ENCODE measurements at regions not wholly inside any gene's neighbourhood (a gene's known extent, or its start where the extent isn't known, plus 50 kb on each side); places are given as distances from the start of the nearest gene placed in this dataset.

- Histone ChIP-seq H3K36me3 (ENCODE audit: insufficient read depth) (no peaks in the 10 kb centered on the region), H4K20me1 (replicated peaks; ENCODE audit: insufficient read depth) (no peaks in the 10 kb centered on the region), H3K79me2 (replicated peaks; ENCODE audit: insufficient read depth) (no peaks in the 10 kb centered on the region), H3K27me3 (ENCODE audit: insufficient read depth) (no peaks in the 10 kb centered on the region), H3K27ac (ENCODE audit: low read depth) (no peak overlapping the region), H3F3A (replicated peaks; ENCODE audit: low read depth) (no peaks in the 10 kb centered on the region), H2AFZ (no peak overlapping the region), H3K4me3 (no peak overlapping the region), H3K4me2 (no peak overlapping the region), H3K4me1 (ENCODE audit: insufficient read depth) (no peaks in the 10 kb centered on the region), H3K9me2 (ENCODE audit: insufficient read depth) (0 out of 2 replicates have a peak, but pooled peaks cover 2% of the 10 kb centered on the region)
- H3K4me1 Mint-ChIP-seq, result no peaks in the 10 kb centered on the region
- no peaks in the 10 kb centered on the region for H3K36me3 Mint-ChIP-seq (ENCODE audit: low read depth)
- no peak for TF ChIP-seq POLR2AphosphoS5 (IDR thresholded peaks at IDR 0.05; ENCODE audit: low read depth)
- TF ChIP-seq ZNF114 (CRISPR knock-in tag; IDR thresholded peaks at IDR 0.05), result no peak
- no peak for TF ChIP-seq EZH2phosphoT487 (IDR thresholded peaks at IDR 0.05; ENCODE audit: unreplicated experiment)
- TF ChIP-seq ETS1 (IDR thresholded peaks at IDR 0.05), result no peak
- TF ChIP-seq ZNF331 (CRISPR knock-in tag; IDR thresholded peaks at IDR 0.05; ENCODE audit: low read depth), result no peak
- TF ChIP-seq CTCF (conservative IDR thresholded peaks at IDR 0.05; ENCODE audit: low read depth in 2 of 2), result no peak
- TF ChIP-seq NANOG (IDR thresholded peaks at IDR 0.05; ENCODE audit: borderline replicate concordance), result no peak
- TF ChIP-seq STAT1 (IDR thresholded peaks at IDR 0.05; ENCODE audit: unreplicated experiment), result no peak
- no peak for TF ChIP-seq REST (IDR thresholded peaks at IDR 0.05; ENCODE audit: unreplicated experiment)
- TF ChIP-seq CREB1 (CRISPR knock-in tag; IDR thresholded peaks at IDR 0.05; ENCODE audit: low read depth), result no peak
- TF ChIP-seq EZH2 (IDR thresholded peaks at IDR 0.05; ENCODE audit: low read depth, unreplicated experiment), result no peak
- TF ChIP-seq JUNB (IDR thresholded peaks at IDR 0.05; ENCODE audit: unreplicated experiment), result no peak
- TF ChIP-seq ZNF462 (CRISPR knock-in tag; IDR thresholded peaks at IDR 0.05), result no peak
- H3K9me3 Mint-ChIP-seq, result peaks cover 6% of the 10 kb centered on the region; the same call in 1 of the 3 replicates
- ATAC-seq, result no peak
- no peak for DNase-seq (ENCODE audit: low spot score)
- H3K27ac Mint-ChIP-seq, result no peak overlapping the region
- no peak overlapping the region for H3K4me3 Mint-ChIP-seq
- no peaks in the 10 kb centered on the region for H3K27me3 Mint-ChIP-seq (ENCODE audit: insufficient read depth, low read depth, poor library complexity)
Observed at GRCh38 chr21:15279482-15279881, 214.7 kb upstream of the NRIP1 start.

Data from GM23338 (cell line).